ENCODE measurements at regions not wholly inside any gene's neighbourhood (a gene's known extent, or its start where the extent isn't known, plus 50 kb on each side); places are given as distances from the start of the nearest gene placed in this dataset.

GRCh38 chr2:47243596-47244323 lies 67.4 kb upstream of the CALM2 start:
- TF ChIP-seq REST (IDR thresholded peaks at IDR 0.05), result no peak
- no peak for TF ChIP-seq CTCF (IDR thresholded peaks at IDR 0.05; ENCODE audit: low read depth, low read length, missing input control)
- TF ChIP-seq YY1 (IDR thresholded peaks at IDR 0.05), result no peak
- no peak for TF ChIP-seq ZBTB33 (IDR thresholded peaks at IDR 0.05)
- TF ChIP-seq RAD21 (IDR thresholded peaks at IDR 0.05), result no peak
- no peak for TF ChIP-seq HNF4G (IDR thresholded peaks at IDR 0.05)
- TF ChIP-seq GABPA (IDR thresholded peaks at IDR 0.05 in 1 of 2, conservative IDR thresholded peaks at IDR 0.05 in 1 of 2), result no peak
- TF ChIP-seq EGR1 (IDR thresholded peaks at IDR 0.05; ENCODE audit: low read depth in 2 of 2), result no peak
- no peak for TF ChIP-seq RXRA (IDR thresholded peaks at IDR 0.05)
- TF ChIP-seq FOXA1 (IDR thresholded peaks at IDR 0.05), result no peak
- TF ChIP-seq NR2F2 (IDR thresholded peaks at IDR 0.05), result no peak
- TF ChIP-seq MAX (IDR thresholded peaks at IDR 0.05), result no peak
- TF ChIP-seq SP1 (IDR thresholded peaks at IDR 0.05), result no peak
- TF ChIP-seq TAF1 (conservative IDR thresholded peaks at IDR 0.05), result no peak
